ENCODE measurements at regions not wholly inside any gene's neighbourhood (a gene's known extent, or its start where the extent isn't known, plus 50 kb on each side); places are given as distances from the start of the nearest gene placed in this dataset.

DNA sequence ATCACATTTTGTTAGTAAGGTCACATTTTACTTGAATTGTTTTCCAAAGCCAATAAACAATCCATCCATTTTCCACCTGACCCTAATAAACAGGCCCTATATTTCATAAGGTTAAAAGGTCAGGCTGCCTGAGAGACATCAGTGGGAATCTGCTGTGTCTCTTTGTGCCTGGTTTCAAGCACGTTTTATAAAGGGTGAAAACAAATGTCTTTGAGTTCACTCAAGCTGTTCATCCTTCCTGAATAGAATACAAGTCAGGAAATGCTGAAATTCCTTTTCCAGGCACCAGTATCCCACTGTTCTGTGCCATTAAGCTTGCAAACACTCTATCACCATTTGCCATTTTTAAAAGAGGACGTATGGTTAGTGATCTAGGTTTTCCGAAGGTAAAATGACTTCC is 67.5 kb upstream of the SPATA13 start:
- TF ChIP-seq, protein P1, sequence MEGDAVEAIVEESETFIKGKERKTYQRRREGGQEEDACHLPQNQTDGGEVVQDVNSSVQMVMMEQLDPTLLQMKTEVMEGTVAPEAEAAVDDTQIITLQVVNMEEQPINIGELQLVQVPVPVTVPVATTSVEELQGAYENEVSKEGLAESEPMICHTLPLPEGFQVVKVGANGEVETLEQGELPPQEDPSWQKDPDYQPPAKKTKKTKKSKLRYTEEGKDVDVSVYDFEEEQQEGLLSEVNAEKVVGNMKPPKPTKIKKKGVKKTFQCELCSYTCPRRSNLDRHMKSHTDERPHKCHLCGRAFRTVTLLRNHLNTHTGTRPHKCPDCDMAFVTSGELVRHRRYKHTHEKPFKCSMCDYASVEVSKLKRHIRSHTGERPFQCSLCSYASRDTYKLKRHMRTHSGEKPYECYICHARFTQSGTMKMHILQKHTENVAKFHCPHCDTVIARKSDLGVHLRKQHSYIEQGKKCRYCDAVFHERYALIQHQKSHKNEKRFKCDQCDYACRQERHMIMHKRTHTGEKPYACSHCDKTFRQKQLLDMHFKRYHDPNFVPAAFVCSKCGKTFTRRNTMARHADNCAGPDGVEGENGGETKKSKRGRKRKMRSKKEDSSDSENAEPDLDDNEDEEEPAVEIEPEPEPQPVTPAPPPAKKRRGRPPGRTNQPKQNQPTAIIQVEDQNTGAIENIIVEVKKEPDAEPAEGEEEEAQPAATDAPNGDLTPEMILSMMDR (IDR thresholded peaks at IDR 0.05) = no peak
- Histone ChIP-seq H3K4me1 (ENCODE audit: control insufficient read depth in 1 of 2, insufficient read depth in 2 of 2, low read length in 2 of 2) (no peaks in the 10 kb centered on the region), H3K27ac (ENCODE audit: low read depth in 1 of 2, low read length in 2 of 2) (no peak overlapping the region), H3K79me2 (ENCODE audit: insufficient read depth, low read length) (no peaks in the 10 kb centered on the region), H3K9me3 (replicated peaks in 1 of 2; ENCODE audit: control insufficient read depth in 1 of 2, insufficient read depth in 1 of 2, low read length in 2 of 2) (no peaks in the 10 kb centered on the region), H3K9ac (ENCODE audit: insufficient read depth, low read length, poor library complexity, severe bottlenecking) (no peak overlapping the region), H3K4me3 (replicated peaks in 1 of 3; ENCODE audit: low read depth in 2 of 3, low read length in 3 of 3) (no peak overlapping the region), H4K20me1 (ENCODE audit: insufficient read depth, low read length) (no peaks in the 10 kb centered on the region), H3K36me3 (replicated peaks in 1 of 2; ENCODE audit: control insufficient read depth in 1 of 2, insufficient read depth in 2 of 2, low read length in 2 of 2) (no peaks in the 10 kb centered on the region), H3K27me3 (ENCODE audit: control insufficient read depth in 2 of 2, insufficient read depth in 2 of 2, low read length in 2 of 2) (no peaks in the 10 kb centered on the region), H2AFZ (ENCODE audit: insufficient read depth, low read depth, low read length, poor library complexity, severe bottlenecking) (no peak overlapping the region), H3K4me2 (replicated peaks; ENCODE audit: extremely low read depth, low read length, poor library complexity, severe bottlenecking) (no peak overlapping the region)
- Mint-ChIP-seq H3K4me1 (no peaks in the 10 kb centered on the region), H3K9me3 (no peaks in the 10 kb centered on the region), H3K27ac (no peak overlapping the region), H3K4me3 (no peak overlapping the region), H3K36me3 (no peaks in the 10 kb centered on the region), H3K27me3 (ENCODE audit: low read depth in 3 of 3) (peaks cover 0 to 8% (median 0%) of the 10 kb centered on the region in 3 donors)
- 100% methylated on average over 1 of the region's 3 CpGs for WGBS (ENCODE audit: insufficient coverage)
- intact Hi-C loops (cut with micrococcal nuclease) = no loop called here
- no peak for DNase-seq

DNA sequence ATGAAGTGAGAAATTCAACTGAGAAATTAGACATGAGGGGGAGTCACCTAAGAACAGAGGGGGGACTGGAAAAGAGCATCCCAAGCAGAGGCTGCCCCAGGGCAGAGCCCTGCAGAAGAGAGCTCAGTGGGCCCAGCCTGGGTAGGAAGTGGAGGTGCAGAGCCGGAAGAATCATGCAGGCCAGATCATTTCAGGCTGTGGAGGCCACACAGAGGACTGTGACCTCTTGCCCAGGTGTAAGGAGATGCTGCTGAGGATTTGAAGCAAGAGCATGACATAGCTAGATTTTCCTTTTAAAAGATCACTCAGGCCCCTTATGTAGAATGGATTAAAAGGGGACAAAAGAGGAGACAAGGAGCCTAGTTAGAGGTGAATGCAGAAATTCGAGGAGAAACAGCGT is 63.9 kb upstream of the SPATA13 start:
- WGBS (ENCODE audit: insufficient coverage) = 90% methylated on average over 2 of the region's 3 CpGs
- H3K36me3 ChIP-seq (replicated peaks in 1 of 2; ENCODE audit: control insufficient read depth in 1 of 2, insufficient read depth in 2 of 2, low read length in 2 of 2) = no peaks in the 10 kb centered on the region
- intact Hi-C loops (cut with micrococcal nuclease) = no loop called here
- no peak overlapping the region for H2AFZ ChIP-seq (ENCODE audit: insufficient read depth, low read depth, low read length, poor library complexity, severe bottlenecking)
- H3K4me1 ChIP-seq (ENCODE audit: control insufficient read depth in 1 of 2, insufficient read depth in 2 of 2, low read length in 2 of 2) = no peaks in the 10 kb centered on the region
- peaks cover 0 to 8% (median 2%) of the 10 kb centered on the region in 3 donors for H3K27me3 Mint-ChIP-seq (ENCODE audit: low read depth in 3 of 3)
- no peak for DNase-seq
- no peaks in the 10 kb centered on the region for H3K36me3 Mint-ChIP-seq
- TF ChIP-seq, protein P1 (IDR thresholded peaks at IDR 0.05) = no peak
- H3K4me3 ChIP-seq (replicated peaks in 1 of 3; ENCODE audit: low read depth in 2 of 3, low read length in 3 of 3) = no peak overlapping the region
- H3K27ac ChIP-seq (ENCODE audit: low read depth in 1 of 2, low read length in 2 of 2) = no peak overlapping the region
- H3K9ac ChIP-seq (ENCODE audit: insufficient read depth, low read length, poor library complexity, severe bottlenecking) = no peak overlapping the region
- H3K27me3 ChIP-seq (ENCODE audit: control insufficient read depth in 2 of 2, insufficient read depth in 2 of 2, low read length in 2 of 2) = no peaks in the 10 kb centered on the region
- H3K4me2 ChIP-seq (replicated peaks; ENCODE audit: extremely low read depth, low read length, poor library complexity, severe bottlenecking) = no peak overlapping the region
- H3K27ac Mint-ChIP-seq = no peak overlapping the region
- H3K79me2 ChIP-seq (ENCODE audit: insufficient read depth, low read length) = no peaks in the 10 kb centered on the region
- H4K20me1 ChIP-seq (ENCODE audit: insufficient read depth, low read length) = no peaks in the 10 kb centered on the region
- H3K9me3 Mint-ChIP-seq = peaks cover 0 to 3% (median 0%) of the 10 kb centered on the region in 7 donors
- no peaks in the 10 kb centered on the region for H3K9me3 ChIP-seq (replicated peaks in 1 of 2; ENCODE audit: control insufficient read depth in 1 of 2, insufficient read depth in 1 of 2, low read length in 2 of 2)
- H3K4me1 Mint-ChIP-seq = no peaks in the 10 kb centered on the region
- H3K4me3 Mint-ChIP-seq = no peak overlapping the region
